ENCODE measurements at regions not wholly inside any gene's neighbourhood (a gene's known extent, or its start where the extent isn't known, plus 50 kb on each side); places are given as distances from the start of the nearest gene placed in this dataset.

DNA sequence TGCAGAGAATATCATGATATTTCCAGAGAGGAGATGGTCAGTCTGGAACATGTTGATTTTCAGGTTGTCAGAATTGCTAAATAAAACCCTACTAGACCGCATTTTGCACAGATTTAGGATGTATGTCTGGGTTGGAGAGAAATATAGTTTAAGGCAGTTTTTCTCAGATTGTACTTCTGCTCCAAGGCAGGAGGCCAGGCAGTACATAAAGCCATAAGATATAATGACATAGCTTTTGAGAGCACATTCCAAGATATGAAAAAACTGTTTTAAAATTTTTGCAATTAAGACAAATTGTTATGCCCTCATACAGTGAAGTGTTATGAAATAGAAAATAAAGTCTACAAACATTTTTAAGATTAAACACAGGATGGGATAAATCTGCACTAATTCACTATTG is 301.8 kb upstream of the CBLB start:
- ATAC-seq, result no peak

DNA sequence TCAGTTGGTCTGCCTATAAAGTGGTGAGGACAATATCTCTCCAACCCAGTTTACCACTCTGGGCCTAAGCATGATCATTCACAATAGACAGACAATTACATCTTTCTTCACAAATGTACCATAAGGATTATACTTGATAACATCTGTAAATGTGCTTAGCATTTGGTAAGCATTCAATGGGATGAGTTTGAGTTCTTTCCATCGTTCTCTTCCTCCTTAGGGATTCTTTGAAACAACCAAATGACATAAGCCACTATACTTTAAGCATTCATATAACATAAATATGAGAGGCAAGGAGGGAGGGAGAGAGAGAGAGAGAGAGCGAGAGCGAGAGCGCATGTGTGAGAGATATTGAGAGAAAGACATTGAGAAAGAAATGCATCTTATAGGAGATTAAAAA is 303.3 kb upstream of the CBLB start:
- ATAC-seq, result no peak
- TF ChIP-seq, protein P1, sequence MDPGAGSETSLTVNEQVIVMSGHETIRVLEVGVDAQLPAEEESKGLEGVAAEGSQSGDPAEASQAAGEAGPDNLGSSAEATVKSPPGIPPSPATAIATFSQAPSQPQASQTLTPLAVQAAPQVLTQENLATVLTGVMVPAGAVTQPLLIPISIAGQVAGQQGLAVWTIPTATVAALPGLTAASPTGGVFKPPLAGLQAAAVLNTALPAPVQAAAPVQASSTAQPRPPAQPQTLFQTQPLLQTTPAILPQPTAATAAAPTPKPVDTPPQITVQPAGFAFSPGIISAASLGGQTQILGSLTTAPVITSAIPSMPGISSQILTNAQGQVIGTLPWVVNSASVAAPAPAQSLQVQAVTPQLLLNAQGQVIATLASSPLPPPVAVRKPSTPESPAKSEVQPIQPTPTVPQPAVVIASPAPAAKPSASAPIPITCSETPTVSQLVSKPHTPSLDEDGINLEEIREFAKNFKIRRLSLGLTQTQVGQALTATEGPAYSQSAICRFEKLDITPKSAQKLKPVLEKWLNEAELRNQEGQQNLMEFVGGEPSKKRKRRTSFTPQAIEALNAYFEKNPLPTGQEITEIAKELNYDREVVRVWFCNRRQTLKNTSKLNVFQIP (CRISPR knock-in tag; IDR thresholded peaks at IDR 0.05; ENCODE audit: borderline replicate concordance, low read depth), result no peak
- no peak for TF ChIP-seq PPARA (CRISPR knock-in tag; IDR thresholded peaks at IDR 0.05; ENCODE audit: borderline replicate concordance)

More for the DNA sequence above, 301.8 kb upstream of the CBLB start:
- TF ChIP-seq BACH2 (CRISPR knock-in tag; IDR thresholded peaks at IDR 0.05; ENCODE audit: borderline replicate concordance) (no peak), ZNF70 (CRISPR knock-in tag; IDR thresholded peaks at IDR 0.05) (no peak), ARNTL (CRISPR knock-in tag; IDR thresholded peaks at IDR 0.05; ENCODE audit: borderline replicate concordance, low read depth) (no peak), TSHZ2 (CRISPR knock-in tag; IDR thresholded peaks at IDR 0.05) (no peak), ISL1 (CRISPR knock-in tag; IDR thresholded peaks at IDR 0.05) (peak; percentile 46; the same call in 1 of the 2 replicates)

- ATAC-seq, result no peak
- TF ChIP-seq ARNTL (CRISPR knock-in tag; IDR thresholded peaks at IDR 0.05; ENCODE audit: borderline replicate concordance, low read depth) (no peak), ZNF565 (CRISPR knock-in tag; conservative IDR thresholded peaks at IDR 0.05; ENCODE audit: low read depth) (no peak), TOX (CRISPR knock-in tag; IDR thresholded peaks at IDR 0.05; ENCODE audit: borderline replicate concordance) (no peak), ZNF8 (CRISPR knock-in tag; IDR thresholded peaks at IDR 0.05) (no peak), ZC3H10 (CRISPR knock-in tag; IDR thresholded peaks at IDR 0.05) (no peak), ZFP30 (CRISPR knock-in tag; IDR thresholded peaks at IDR 0.05) (no peak), ZNF70 (CRISPR knock-in tag; IDR thresholded peaks at IDR 0.05) (no peak), BACH2 (CRISPR knock-in tag; IDR thresholded peaks at IDR 0.05; ENCODE audit: borderline replicate concordance) (no peak), TCF4 (CRISPR knock-in tag; IDR thresholded peaks at IDR 0.05; ENCODE audit: borderline replicate concordance) (no peak), ZFP3 (CRISPR knock-in tag; IDR thresholded peaks at IDR 0.05) (no peak), GLIS3 (CRISPR knock-in tag; IDR thresholded peaks at IDR 0.05) (no peak), OSR1 (CRISPR knock-in tag; IDR thresholded peaks at IDR 0.05) (no peak), RARB (CRISPR knock-in tag; IDR thresholded peaks at IDR 0.05) (no peak), PPARA (CRISPR knock-in tag; IDR thresholded peaks at IDR 0.05; ENCODE audit: borderline replicate concordance) (no peak), ESRRG (CRISPR knock-in tag; IDR thresholded peaks at IDR 0.05) (no peak)
- TF ChIP-seq, protein P2, sequence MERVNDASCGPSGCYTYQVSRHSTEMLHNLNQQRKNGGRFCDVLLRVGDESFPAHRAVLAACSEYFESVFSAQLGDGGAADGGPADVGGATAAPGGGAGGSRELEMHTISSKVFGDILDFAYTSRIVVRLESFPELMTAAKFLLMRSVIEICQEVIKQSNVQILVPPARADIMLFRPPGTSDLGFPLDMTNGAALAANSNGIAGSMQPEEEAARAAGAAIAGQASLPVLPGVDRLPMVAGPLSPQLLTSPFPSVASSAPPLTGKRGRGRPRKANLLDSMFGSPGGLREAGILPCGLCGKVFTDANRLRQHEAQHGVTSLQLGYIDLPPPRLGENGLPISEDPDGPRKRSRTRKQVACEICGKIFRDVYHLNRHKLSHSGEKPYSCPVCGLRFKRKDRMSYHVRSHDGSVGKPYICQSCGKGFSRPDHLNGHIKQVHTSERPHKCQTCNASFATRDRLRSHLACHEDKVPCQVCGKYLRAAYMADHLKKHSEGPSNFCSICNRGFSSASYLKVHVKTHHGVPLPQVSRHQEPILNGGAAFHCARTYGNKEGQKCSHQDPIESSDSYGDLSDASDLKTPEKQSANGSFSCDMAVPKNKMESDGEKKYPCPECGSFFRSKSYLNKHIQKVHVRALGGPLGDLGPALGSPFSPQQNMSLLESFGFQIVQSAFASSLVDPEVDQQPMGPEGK (CRISPR knock-in tag; IDR thresholded peaks at IDR 0.05; ENCODE audit: borderline replicate concordance), result no peak
- TF ChIP-seq, protein P1 (CRISPR knock-in tag; IDR thresholded peaks at IDR 0.05; ENCODE audit: borderline replicate concordance, low read depth), result no peak
- TF ChIP-seq, protein P3, sequence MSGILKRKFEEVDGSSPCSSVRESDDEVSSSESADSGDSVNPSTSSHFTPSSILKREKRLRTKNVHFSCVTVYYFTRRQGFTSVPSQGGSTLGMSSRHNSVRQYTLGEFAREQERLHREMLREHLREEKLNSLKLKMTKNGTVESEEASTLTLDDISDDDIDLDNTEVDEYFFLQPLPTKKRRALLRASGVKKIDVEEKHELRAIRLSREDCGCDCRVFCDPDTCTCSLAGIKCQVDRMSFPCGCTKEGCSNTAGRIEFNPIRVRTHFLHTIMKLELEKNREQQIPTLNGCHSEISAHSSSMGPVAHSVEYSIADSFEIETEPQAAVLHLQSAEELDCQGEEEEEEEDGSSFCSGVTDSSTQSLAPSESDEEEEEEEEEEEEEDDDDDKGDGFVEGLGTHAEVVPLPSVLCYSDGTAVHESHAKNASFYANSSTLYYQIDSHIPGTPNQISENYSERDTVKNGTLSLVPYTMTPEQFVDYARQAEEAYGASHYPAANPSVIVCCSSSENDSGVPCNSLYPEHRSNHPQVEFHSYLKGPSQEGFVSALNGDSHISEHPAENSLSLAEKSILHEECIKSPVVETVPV (CRISPR knock-in tag; IDR thresholded peaks at IDR 0.05), result no peak
- TF ChIP-seq, protein P4, sequence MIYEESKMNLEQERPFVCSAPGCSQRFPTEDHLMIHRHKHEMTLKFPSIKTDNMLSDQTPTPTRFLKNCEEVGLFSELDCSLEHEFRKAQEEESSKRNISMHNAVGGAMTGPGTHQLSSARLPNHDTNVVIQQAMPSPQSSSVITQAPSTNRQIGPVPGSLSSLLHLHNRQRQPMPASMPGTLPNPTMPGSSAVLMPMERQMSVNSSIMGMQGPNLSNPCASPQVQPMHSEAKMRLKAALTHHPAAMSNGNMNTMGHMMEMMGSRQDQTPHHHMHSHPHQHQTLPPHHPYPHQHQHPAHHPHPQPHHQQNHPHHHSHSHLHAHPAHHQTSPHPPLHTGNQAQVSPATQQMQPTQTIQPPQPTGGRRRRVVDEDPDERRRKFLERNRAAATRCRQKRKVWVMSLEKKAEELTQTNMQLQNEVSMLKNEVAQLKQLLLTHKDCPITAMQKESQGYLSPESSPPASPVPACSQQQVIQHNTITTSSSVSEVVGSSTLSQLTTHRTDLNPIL (CRISPR knock-in tag; IDR thresholded peaks at IDR 0.05; ENCODE audit: low read depth), result no peak
Measured at GRCh38 chr3:106172780-106173179, 304.0 kb upstream of the CBLB start.

Measured in SK-N-SH treated with all-trans-retinoic acid at 6 μM for 48 hours (cell line).